HG02885 (cell line): ENCODE measurements at regions not wholly inside any gene's neighbourhood (a gene's known extent, or its start where the extent isn't known, plus 50 kb on each side); places are given as distances from the start of the nearest gene placed in this dataset.
"Not testable (repeated sequence)": the region's sequence is repeated elsewhere in the genome, so short reads cannot be mapped to it uniquely, and the experiment has no call there.

Experiments
- ATAC-seq: cut with Tn5 transposase; IDR thresholded peaks from one replicate; pipeline ENCODE4 v1.9.1; 2021; ENCODE audit warnings: mild to moderate bottlenecking; ENCODE audit not compliant: unreplicated experiment, poor library complexity

DNA sequence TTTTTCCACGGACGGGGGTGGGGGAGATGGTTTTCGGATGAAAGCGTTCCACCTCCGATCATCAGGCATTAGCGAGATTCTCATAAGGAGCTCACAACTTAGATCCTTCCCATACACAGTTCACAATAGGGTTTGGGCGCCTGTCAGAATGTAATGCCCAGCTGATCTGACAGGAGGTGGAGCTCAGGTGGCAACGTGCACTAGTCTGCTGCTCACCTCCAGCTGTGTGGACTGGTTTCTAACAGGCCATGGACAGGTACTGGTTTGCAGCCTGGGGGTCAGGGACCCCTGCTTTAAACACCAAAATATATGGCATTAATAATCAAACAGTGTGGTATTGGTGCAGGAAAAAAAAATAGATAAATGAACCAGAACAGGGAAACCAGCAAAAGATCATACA, 157.5 kb upstream of the NLRP1 start:
- no peak for ATAC-seq

DNA sequence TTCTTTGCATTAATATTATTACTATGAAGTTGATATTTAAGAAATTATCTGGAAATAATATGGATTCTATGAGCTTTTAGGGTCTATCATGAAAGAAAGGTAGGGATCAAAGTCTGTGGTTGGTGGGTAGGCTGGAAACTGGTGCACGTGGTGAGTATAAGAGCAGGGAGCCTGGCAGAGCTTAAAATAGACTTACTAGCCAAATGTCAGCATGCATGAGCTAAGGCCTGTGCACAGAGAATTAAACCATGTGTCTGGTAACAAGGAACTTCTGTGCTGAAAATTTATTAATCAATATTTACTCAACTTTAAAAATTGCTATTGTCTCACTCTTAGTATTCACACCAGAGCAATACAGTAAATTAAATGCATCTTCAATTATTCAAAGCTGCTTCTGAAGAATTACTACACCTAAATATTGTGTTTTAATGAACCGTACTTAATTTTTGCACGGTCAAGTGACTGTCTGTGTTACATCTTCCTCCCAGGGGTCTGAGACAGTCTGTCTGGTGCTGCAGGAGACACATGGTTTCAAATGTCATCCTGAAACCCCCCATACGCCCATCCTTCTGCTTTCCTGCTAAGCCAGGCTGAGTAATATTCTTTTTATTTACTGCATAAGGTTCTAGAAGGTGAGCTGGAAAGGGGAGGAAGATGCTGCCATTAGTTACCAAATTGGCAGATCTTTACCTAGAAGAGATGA, 161.0 kb upstream of the NLRP1 start:
- no peak for ATAC-seq

DNA sequence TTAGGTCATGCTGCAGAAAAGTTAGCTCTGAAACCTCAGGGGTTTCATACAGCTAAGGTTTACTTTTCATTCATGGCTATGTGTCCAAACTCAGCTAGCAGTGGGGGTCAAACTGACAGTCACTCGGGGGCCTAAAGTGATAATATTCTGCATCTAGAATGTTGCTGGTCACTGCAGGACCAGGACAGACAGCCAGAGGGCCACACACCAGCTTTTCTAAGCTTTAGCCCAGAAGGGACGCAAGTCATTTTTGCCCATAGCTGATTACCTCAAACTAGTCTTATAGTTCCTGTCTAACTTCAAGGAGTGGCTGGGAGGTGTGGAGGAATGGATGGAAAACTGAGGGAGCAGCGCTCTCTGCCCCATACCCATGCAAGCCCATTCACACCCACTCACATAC, 163.0 kb upstream of the NLRP1 start:
- ATAC-seq = no peak

DNA sequence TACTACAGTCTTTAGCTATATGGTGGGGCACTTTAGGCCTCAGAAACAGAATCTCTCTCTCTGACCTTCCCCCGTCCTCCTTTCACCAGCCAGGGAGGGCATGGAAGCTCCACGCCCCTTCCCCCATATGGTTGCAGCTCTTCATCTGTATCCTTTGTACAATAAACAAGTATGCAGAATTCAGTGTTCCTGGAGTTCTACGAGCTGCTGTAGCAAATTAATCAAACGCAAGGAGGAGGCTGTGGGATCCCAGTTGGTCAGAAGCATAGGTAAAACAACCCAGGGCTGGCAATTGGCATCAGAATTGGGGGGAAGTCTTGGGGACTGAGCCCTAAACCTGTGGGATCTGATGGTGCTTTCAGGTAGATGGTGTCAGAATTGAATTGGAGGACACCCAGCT, 163.7 kb upstream of the NLRP1 start:
- ATAC-seq = no peak

DNA sequence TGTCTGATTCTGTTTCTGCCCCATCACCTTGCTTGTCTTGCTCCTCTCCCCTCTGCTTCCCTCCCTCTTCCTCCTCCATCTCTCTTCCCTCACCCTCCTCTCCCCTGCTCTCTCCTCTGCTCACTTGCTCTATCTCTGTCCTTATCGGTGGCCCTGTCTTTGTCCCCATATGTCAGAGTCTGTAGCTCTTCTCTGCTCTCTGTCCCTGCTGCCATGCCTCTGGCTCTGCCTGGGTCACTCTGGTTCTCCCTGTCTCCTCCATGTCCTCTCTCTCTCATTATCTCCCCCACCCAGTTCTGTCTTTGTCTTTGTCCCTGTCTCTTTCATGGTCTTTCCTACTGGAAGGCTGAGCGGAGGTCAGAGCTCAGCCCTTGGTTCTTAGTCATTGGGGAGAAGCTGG, 169.1 kb upstream of the NLRP1 start:
- ATAC-seq = no peak

DNA sequence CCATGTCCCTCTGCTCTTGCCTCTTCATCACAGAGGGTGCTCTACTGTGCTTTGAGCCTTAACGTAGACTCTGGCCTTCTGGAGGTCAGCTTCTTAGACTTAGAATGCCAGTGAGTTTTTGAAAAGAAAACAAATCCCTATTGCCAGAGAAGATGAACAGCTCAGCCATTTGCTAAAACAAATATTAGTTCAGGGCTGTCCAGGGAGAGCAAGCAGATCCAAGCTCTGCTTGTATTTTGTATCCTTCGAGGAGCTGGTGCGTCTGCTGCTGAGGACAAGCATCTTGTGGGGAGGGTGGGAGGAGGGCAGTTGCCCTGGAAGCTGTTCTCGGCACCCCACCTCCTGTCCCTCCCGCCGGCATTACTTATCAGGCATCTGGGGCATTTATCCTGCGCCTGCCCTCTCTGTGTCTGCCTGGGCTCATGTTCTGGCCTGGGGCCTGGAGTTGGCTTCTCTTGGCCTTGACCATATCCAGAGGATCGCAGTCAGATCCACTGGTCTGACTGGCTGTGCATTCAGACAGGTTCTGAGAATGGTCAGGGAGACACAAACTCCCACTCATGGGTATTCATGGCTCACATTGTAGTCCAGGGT, 173.1 kb upstream of the NLRP1 start:
- no peak for ATAC-seq

DNA sequence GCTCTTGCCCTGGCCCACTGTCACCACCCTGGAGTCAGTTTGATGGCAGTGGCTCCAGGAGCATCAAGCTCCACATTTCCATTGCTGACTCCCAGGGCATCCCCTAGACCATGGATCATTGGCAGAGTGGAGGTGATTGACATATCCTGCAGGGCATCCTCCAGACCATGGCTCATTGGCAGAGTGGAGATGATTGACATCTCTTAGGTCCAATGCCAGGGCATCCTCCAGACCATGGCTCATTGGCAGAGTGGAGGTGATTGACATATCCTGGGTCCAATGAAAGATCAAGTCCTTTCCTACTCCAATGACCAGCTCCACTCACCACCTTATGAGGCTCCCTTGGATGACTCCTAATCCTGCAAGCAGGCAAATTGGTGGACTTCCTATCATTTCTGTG, 174.3 kb upstream of the NLRP1 start:
- no peak for ATAC-seq

DNA sequence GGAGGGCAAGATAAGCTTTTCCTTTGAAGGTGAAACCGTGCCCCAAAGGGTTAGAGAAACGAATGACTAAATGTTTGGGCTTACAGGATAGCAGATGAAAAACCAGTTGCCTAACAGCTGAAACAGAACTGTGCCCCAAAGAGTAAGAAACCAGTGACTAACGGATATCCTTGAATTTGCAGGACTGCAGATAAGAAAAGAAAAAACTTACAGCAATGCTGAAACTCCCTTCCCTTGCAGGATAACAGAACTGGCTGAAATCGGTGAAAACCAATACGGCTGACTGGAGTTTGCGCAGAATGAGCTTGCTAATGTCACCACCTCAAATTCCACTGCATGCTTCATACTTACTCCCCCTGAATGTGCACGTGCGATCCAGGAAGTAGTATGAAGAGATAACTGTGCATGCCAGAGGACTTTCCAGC, 175.2 kb upstream of the NLRP1 start:
- ATAC-seq = no peak

DNA sequence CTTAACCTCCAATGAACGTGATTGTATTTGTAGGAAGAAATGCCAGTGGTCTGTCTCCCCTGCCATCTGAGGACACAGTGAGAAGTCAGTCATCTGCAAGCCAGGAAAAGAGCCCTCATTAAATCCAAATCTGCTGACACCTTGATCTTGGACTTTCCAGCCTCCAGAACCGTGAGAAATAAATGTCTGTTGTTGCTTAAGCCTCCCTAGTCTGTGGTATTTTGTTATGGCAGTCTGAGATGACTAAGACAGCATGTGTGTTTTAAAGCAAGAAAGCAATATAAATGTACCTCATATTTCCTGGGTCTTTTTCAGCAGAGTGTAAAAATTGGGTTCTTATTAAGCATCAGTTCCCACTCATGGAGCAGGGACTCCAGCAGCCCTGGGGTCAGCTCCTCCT, 177.9 kb upstream of the NLRP1 start:
- ATAC-seq = no peak

DNA sequence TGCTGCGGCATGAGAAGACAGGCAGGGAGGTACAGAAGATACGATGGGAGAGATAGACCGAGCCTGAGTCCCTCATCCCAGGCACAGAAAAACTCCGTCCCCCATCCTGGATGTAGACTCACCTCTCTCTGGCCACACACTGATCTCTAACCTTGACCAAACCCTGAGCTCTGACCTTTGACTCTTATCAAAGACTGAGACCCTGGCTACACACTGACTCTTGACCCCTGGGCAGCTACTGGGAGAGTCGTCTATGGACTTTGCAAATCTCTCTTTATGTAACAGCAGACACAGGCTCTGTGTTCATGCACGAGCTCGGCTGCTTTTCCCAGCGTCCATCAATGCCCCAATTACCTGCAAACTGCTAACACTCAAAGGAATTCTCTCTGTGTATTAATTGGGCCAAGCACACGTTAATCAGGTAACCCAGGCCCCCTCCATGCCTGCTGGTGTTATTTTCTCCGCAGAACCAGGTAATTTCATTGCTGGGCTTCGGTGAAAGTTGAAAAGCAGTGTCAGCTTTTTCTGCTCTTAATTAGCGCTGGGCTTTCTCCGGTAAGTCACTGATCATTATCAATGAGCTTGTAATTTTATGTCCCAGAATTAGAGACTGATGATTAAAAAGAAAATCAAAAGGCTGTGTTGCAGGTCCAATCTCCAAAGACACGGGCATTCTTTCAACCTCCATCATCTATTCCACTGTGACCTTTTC, 179.4 kb upstream of the NLRP1 start:
- no peak for ATAC-seq

DNA sequence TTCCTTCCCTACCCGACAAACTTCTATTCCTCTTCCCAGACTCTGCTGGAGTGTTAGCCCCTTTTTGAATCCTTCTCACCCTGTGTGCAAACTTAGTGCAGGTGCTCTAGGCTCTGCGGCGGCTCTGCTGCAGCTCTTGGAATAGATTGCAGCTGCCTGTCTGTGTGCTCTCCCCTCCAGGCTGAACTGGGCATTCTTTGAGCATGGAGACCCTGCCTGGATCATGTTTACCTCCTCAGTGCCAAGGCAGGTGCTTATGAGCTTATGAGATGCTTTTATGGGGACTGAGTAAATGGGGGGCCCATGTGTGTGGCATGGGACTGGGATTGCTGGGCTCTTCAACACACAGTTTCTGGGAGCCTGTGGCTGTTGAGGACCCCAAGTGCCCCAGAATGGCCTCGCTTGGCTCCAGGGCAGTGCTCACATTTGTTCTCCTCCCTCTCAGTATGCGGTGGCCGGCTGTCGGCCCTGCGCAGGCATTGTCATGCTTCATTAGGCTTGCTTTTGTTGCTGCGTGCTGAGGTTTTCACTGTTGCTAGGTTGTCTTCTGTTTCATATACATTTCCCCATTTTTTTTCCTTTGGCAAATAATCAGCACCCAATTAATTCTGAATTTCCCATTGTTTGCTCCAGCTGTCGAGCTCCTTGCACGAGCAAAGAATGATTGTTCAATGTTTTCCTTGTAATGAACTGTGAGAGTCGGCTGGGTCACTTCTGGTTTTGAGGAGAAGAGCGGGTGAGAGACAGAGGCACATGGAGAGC, 185.5 kb upstream of the NLRP1 start:
- no peak for ATAC-seq

DNA sequence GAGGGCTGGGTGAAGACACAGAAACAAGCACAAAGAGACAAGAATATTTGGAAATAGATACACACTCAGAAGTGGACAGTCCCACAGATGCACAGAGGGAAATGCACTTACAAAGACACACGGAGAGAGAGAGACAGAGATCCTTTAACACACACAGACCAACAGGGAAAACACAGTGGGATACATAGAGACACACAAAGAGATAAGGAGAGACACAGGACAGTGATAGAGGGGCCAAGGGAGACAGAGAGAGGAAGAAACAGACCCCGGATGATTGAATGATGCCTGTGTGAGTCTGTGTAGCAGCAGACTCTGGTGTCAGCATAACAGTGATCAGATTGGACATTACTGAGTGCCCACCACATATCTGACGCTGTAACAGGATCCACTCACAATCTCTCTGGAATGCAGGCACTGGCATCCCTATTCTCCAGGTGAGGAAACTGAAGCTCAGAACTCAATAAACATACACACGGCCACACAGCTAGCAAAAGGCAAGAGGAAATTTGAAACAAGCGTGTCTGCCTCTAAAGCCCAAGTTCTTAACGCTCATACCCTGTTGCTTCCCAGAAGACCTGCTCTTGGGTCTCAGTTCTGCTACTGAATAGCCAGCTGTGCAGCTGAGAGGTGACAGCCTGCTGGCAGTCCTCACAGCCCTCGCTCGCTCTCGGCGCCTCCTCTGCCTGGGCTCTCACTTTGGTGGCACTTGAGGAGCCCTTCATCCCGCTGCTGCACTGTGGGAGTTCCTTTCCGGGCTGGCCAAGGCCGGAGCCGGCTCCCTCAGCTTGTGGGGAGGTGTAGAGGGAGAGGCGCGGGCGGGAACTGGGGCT, 186.3 kb upstream of the NLRP1 start:
- ATAC-seq = no peak

DNA sequence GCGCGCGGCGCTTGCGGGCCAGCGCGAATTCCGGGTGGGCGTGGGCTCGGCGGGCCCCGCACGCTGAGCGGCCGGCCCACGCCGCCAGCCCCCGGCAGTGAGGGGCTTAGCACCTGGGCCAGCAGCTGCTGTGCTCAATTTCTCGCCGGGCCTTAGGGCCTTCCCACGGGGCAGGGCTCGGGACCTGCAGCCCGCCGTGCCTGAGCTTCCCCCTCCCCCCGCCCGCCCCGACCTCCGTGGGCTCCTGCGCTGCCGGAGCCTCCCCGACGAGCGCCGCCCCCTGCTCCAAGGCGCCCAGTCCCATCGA, 186.9 kb upstream of the NLRP1 start:
- not testable (repeated sequence) for ATAC-seq

DNA sequence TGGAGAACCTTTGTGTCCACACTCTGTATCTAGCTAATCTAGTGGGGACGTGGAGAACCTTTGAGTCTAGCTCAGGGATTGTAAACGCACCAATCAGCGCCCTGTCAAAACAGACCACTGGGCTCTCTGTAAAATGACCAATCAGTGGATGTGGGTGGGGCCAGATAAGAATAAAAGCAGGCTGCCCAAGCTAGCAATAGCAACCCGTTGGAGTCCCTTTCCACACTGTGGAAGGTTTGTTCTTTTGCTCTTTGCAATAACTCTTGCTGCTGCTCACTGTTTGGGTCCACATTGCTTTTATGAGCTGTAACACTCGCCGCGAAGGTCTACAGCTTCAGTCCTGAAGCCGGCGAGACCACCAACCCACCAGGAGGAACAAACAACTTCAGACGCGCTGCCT, 187.7 kb upstream of the NLRP1 start:
- ATAC-seq = not testable (repeated sequence)

DNA sequence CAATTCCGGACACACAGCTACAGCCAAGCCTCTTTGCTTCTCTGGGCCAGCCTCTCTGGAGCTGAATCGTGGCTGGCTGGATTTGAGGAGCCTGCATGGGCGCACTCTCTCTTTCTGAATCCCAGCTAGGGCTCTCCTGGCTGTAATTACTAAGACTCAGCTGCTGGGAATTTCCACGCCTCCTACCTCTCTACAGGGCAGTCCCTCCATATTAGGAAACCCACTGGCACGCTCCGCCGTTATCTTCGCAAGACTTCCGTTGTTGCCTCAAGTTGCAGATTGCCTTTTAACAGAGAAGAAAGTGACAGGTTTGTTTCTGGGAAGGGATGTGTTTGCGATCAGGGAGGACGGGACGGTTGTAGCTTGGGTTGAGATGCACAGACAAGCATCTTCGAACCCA, 188.4 kb upstream of the NLRP1 start:
- no peak for ATAC-seq

DNA sequence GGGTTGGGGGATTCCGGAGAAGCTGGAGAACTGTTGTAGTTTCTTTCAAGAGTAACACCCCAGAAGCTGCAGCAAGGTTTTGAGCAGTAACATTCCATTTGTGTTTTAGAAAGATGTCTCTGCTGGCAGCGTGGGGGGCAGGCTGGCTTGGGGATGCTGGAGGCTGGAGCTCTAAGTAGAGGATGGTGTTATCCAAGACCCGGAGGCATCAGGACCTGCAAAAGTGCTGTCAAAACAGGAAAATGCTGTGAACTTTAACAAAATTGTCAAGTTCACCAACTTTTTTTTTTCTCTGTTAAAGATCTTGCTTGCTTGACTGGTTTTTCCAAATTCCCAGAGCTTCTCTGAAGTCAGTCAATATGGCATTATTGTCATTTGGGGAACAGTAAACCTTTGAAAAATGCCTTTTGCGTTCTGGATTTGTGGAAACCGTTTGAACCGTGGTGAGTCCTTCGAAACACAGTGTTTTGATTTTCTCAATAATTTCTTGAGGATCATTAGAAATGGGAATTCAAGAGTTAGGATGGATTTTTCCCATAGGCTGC, 189.6 kb upstream of the NLRP1 start:
- no peak for ATAC-seq

DNA sequence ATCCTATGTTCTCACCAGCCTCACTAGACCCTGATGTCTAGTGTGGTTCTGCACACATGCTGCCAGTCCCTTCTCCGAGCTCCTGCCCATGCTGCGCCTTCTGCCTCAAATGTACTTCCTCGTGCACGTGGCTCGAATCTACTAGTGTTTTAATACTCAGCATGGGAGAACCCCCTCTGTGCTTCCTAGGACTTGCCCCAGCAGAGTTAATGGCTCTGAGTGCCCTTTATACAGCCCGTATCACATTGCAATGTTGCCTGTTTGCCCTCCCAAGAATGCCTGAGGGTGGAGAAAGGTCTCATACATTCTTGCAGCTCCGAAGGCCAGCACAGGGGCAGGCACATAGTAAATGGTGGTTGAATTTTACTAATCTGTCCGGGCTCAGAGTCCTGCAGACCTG, 190.8 kb upstream of the NLRP1 start:
- no peak for ATAC-seq

DNA sequence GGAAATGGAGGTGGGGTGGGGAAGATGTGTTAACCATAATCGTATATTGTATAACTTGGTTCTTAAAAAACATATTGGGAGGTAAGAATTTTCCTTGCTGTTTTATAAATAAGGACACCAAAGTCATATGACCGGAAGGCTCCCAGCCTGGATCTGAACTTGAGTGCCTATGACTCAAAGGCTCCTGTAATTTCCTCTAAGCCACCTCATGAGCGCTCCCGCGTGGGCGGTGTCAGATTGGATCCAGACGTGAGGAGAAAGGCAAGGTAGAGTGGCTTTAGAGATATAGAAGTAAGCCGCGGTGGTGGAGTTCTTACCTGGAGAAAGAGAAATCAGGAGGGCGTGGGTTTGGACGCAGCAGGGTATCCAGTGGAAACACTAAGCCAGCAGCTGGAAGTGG, 196.2 kb upstream of the NLRP1 start:
- ATAC-seq = no peak

DNA sequence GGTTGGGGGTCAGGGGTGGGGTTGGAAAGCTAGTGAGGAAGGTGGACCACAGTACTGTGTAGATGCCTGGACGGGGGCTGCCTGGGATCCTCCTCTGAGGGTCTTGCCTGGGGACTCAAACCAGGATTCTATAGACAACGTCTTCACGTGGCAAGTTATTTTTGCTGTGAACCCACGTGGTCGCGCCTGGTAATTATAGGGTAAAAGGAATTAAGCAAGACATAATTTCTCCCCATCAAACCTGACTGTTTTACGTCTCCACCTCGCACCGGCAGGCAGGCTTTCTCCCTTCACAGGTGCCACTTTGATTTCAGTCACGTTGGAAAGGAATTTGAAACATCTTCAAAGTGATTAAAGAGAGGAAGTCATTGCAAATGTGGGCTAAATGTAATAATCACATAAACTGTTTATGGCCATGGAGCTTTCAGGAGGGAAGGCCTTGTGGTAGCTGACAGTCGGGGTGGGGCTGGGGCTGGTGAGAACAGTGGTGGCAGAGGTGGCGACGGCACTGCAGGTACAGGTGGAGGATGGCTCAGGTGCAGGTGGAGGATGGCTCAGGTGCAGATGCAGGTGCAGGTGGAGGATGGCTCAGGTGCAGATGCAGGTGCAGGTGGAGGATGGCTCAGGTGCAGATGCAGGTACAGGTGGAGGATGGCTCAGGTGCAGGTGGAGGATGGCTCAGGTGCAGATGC, 197.1 kb upstream of the NLRP1 start:
- no peak for ATAC-seq

DNA sequence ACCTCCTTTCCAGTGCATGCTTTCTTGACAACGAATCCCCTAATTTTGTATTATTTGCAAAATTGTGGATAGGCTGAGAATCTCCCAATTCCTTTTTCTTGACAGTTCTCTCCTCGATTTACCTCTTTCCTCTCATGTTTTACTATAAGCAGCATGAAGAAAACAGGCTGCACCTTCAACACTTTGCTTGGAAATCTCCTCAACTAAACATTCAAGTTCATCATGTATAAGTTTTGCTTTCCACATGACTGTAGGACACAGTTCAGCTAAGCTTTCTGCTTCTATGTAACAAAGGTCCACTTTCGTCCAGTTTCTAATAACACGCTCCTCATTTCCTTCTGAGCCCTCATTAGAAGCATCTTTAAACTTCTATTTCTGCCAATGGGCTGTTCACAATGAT, 199.0 kb upstream of the NLRP1 start:
- ATAC-seq = no peak
